Astrocyte of the spinal cord (primary cell): ENCODE measurements at regions not wholly inside any gene's neighbourhood (a gene's known extent, or its start where the extent isn't known, plus 50 kb on each side); places are given as distances from the start of the nearest gene placed in this dataset.
A peak's percentile ranks its signal among the peaks of the same experiment; 100 is the strongest.

Experiments used
- DNase-seq: peaks from one replicate; pipeline ENCODE4 v3.0.0; 2011; ENCODE audit warnings: low read depth, low spot score
- H3K4me3 ChIP-seq: 2 replicates; pipeline ENCODE4 v1.5.1; 2011; ENCODE audit warnings: low read depth, mild to moderate bottlenecking, low read length, moderate library complexity
- CTCF ChIP-seq: IDR thresholded peaks from 2 replicates; pipeline ENCODE4 v1.5.1; 2012; ENCODE audit warnings: low read depth, mild to moderate bottlenecking, low read length, inconsistent platforms
- in situ Hi-C: cut with HindIII; loops from 2 replicates; pipeline ENCODE4 v1.10.0; 2017; ENCODE audit warnings: low sequenced_read_pairs

GRCh38 chr2:41828052-41828643 is 219.7 kb upstream of the PKDCC start:
- in situ Hi-C loops = no loop called here
- no peak for DNase-seq
- TF ChIP-seq CTCF = no peak
- H3K4me3 ChIP-seq = no peak overlapping the region

- no peak for DNase-seq
- in situ Hi-C loops = no loop called here
- H3K4me3 ChIP-seq = no peak overlapping the region
- no peak for TF ChIP-seq CTCF
These were observed 218.8 kb upstream of the PKDCC start for GRCh38 chr2:41829052-41829451.

- no peak for TF ChIP-seq CTCF
- no peak overlapping the region for H3K4me3 ChIP-seq
- no peak for DNase-seq
- in situ Hi-C loops = no loop called here
These were observed 217.2 kb upstream of the PKDCC start for GRCh38 chr2:41830600-41830999.

GRCh38 chr2:41832218-41832617 is 215.6 kb upstream of the PKDCC start:
- no peak for DNase-seq
- TF ChIP-seq CTCF = no peak
- no peak overlapping the region for H3K4me3 ChIP-seq
- in situ Hi-C loops = no loop called here

- DNase-seq = no peak
- no peak overlapping the region for H3K4me3 ChIP-seq
- no peak for TF ChIP-seq CTCF
- in situ Hi-C loops = no loop called here
These were observed 212.4 kb upstream of the PKDCC start for GRCh38 chr2:41835401-41835800.

- H3K4me3 ChIP-seq = no peak overlapping the region
- TF ChIP-seq CTCF = no peak
- peak; percentile 51 for DNase-seq
- in situ Hi-C loops = no loop called here
These were observed 210.9 kb upstream of the PKDCC start for GRCh38 chr2:41836948-41837347.

GRCh38 chr2:41837610-41838009 is 210.2 kb upstream of the PKDCC start:
- H3K4me3 ChIP-seq = no peak overlapping the region
- TF ChIP-seq CTCF = no peak
- DNase-seq = no peak
- in situ Hi-C loops = no loop called here
